NCI-H2171 treated with DMSO at 0.1 percent for 48 hours (cell line): ENCODE measurements at regions not wholly inside any gene's neighbourhood (a gene's known extent, or its start where the extent isn't known, plus 50 kb on each side); places are given as distances from the start of the nearest gene placed in this dataset.

Source experiments
- DNase-seq: peaks from one replicate; lab custom pipeline; 2025; lab: John Stamatoyannopoulos, UW

DNA sequence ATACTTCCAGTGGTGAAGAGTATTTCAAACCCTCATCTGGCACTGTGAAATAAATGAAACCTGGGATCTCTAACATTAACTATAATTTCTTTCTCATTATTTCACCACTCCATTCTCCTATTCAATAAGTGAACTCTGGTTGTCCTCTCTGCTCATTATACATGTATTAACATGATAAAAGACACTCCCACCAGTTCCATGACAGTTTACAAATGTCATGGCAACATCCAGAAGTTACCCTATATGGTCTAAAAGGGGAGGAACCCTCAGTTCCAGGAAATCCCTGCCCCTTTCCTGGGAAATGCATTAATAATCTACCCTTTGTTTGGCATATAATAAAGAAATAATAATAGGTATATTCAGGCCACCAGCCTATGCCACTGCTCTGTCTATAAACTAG, 62.7 kb upstream of the BRINP3 start:
- no peak for DNase-seq

GRCh38 chr1:190551638-190552037, 74.0 kb upstream of the BRINP3 start:
- no peak for DNase-seq

- DNase-seq, result no peak
Measured at GRCh38 chr1:190560161-190560681, 82.6 kb upstream of the BRINP3 start.

DNA sequence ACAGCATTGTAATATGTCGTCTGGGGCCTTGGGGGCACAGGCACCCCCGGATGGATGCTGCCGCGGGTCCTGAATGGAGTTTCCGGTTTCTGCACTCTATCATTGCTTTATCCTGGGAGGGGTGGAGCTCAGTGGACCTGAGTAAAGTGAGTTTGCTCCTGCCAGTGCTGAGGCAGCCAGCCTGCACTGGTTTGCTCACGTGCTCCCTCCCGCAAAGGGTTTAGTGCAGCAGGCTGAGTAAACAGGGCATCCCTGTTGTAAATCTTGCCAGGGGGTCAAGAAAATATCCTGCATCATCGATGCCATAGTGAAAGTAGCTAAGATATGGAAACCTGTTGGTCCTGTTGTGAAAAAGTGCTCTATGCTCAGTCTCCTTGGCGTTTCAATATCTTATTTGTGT, 85.6 kb upstream of the BRINP3 start:
- DNase-seq, result no peak

- no peak for DNase-seq
Measured at GRCh38 chr1:190564117-190564516, 86.5 kb upstream of the BRINP3 start.

DNA sequence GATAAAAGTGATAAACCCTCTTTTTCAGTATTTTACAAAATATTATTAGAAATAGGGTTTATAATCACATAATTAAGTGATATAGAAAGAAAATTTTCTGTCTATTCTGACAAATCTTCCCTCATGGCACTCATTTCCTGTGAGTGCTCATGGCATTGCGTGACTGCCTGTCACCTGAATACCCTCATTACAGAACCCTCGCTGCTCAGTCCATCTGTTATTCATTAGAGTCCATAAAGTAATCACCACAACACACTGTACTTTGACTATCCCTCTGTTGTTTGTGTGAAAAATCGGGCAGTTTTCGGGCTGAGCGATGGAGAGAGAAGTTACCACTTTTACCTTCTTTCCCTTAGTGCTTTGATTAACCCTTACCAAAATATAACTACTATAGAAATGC, 100.4 kb upstream of the BRINP3 start:
- DNase-seq, result peak; percentile 86

GRCh38 chr1:190578526-190578925, 100.9 kb upstream of the BRINP3 start:
- peak; percentile 65 for DNase-seq

- no peak for DNase-seq
Measured at GRCh38 chr1:190579552-190580193, 102.0 kb upstream of the BRINP3 start.

DNA sequence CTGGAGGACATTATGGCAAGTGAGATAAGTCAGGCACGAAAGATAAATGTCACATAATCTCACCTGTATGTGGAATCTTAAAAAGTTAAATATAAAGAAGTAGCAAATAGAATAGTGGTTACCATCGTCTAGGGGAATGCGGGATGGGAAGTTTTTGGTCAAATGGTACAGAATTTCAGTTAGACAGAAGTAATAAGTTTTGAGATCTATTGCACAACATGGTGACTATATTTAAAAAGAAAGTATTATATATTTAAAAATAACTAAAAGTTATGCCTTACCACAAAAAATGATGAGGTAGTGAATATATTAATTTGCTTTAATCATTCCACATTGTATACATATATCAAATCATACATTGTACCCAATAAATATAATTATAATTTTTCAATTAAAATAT, 106.2 kb upstream of the BRINP3 start:
- DNase-seq, result no peak

DNA sequence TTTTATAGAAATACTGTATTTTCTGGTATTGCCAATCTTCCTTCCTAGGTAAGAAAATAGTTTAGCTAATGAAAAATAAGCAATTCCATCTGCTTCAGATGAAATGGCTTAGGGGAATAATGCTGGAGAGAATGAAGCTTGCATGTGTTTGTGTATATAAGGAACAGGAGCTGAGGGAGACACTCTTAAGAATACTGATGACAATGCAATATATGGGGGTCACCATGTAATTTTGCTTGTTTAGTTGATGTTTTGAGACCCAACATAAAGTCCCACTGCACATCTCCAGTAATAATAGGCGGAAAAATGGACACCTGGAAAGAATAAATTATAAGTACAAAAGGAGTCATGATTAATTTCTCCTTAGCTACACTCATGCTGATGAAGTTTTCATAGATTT, 110.8 kb upstream of the BRINP3 start:
- DNase-seq, result no peak

- no peak for DNase-seq
Measured at GRCh38 chr1:190595438-190595837, 117.8 kb upstream of the BRINP3 start.

- no peak for DNase-seq
Measured at GRCh38 chr1:190597294-190597693, 119.6 kb upstream of the BRINP3 start.

GRCh38 chr1:190599670-190600069, 122.0 kb upstream of the BRINP3 start:
- DNase-seq, result no peak

GRCh38 chr1:190602325-190602724, 124.7 kb upstream of the BRINP3 start:
- DNase-seq, result no peak

DNA sequence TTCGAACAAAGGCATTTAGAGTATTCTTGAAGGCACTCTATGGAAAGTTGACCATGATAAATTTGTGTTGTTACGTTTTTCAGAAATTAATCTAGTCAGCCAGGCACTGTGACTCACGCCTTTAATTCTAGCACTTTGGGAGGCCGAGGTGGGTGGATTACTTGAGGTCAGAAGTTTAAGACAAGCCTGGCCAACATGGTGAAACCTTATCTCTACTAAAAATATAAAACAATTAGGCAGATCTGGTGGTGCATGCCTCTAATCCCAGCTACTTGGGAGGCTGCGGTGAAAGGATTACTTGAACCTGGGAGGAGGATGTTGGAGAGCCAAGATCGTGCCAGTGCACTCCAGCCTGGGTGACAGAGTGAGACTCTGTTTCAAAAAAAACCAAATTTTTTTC, 130.6 kb upstream of the BRINP3 start:
- no peak for DNase-seq

GRCh38 chr1:190615818-190616217, 138.2 kb upstream of the BRINP3 start:
- no peak for DNase-seq

- DNase-seq, result no peak
Measured at GRCh38 chr1:190616235-190616634, 138.6 kb upstream of the BRINP3 start.

DNA sequence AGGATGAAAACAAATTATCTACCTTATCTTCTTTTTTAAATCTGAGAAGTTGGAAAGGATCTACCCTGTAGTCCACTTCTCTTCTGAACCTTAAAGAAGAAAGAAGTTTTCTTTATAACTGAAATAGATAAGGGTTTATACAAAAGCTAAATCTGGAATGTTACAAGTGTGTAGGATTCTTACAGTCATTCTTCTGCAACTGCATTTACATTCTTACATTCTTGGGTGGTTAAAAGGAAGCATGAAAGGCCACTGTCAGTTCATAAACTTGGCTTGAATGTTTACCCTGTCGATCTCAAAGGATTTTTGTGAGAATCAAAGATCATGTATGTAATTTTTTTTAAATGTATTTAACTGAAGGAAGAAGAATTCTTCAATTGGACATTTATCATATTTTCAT, 142.1 kb upstream of the BRINP3 start:
- DNase-seq, result no peak

DNA sequence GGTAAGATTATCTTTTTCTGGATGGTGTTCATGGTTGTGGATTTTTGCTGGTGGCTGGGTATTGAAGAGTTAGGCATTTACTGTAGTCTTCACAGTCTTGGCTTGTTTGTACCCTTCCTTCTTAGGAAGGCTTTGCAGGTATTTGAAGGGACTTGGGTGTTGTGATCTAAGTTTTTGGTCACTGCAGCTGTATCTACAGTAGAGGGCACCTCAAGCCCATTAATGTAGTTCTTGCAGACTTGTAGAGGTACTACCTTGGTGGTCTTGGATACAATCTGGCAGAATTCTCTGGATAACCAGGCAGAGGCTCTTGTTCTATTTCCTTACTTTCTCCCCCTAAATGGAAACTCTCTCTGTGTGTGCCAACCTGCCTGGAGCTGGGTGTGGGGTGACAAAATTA, 155.8 kb upstream of the BRINP3 start:
- peak; percentile 6 for DNase-seq

DNA sequence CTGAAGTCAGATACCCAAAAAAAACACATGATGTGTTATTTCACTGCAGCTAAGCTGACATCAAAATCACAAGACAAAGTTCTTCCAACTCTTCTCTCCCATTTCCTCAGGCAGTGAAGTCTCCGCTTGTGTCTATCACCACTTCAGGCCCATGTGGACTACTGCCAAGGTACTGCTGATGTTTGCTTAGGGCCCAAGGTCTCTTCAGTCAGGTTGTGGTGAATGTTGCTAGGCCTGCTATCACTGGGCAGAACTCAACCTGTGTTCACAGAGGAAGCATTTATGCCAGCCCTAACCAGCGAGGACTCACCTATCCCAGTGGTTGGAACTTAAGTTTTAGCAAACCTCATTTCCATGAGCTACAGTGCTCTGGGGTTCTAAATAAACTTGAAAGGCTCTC, 156.5 kb upstream of the BRINP3 start:
- no peak for DNase-seq

- DNase-seq, result no peak
Measured at GRCh38 chr1:190649553-190649952, 171.9 kb upstream of the BRINP3 start.

DNA sequence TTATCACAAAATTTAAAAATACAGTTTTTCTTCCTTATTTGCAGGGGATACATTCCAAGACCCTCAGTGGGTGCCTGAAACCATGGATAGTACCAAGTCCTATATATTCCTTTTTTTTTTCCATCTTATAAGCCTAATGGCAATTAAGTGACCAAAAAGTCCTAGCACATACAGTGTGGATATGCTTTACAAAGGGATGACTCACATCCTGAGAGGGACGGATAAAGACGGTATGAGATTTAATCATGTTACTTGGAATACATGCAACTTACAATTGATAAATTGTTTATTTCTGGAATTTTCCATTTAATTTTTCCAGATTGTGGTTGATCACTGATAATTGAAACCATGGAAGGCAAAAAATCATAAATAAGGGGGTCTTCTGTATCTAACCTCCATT, 181.2 kb upstream of the BRINP3 start:
- DNase-seq, result no peak

DNA sequence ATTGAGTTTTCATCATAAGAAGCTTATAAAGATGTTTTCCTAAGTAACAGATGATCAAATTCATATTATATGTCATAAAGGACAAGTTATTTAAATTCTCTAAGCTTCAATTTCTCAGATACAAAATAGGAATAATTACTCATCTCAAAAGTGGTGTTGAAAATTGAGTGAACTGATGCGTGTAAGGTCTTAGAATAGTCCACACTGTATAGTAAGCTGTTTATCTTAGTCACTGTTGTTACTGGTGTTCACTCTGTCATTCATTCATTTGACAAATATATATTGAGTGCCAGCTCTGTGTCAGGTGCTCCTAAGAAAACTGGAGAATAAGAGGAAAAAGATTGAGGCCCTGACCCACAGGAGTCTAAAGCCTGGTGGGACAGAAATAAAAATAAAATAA, 186.3 kb upstream of the BRINP3 start:
- DNase-seq, result no peak

- DNase-seq, result no peak
Measured at GRCh38 chr1:190665045-190665444, 187.4 kb upstream of the BRINP3 start.
